ENCODE measurements at regions not wholly inside any gene's neighbourhood (a gene's known extent, or its start where the extent isn't known, plus 50 kb on each side); places are given as distances from the start of the nearest gene placed in this dataset.

- TF ChIP-seq CTCF (IDR thresholded peaks at IDR 0.05), result no peak
- ATAC-seq, result no peak
- Histone ChIP-seq H3K4me1 (no peaks in the 10 kb centered on the region), H3K4me3 (no peak overlapping the region), H3K27me3 (no peaks in the 10 kb centered on the region), H3K36me3 (no peaks in the 10 kb centered on the region), H3K9me3 (no peaks in the 10 kb centered on the region), H3K27ac (no peak overlapping the region)
- no peak for DNase-seq
- intact Hi-C loops (cut with DNase I), result no loop called here
Observed at GRCh38 chr4:112731715-112732114, 94.8 kb downstream of the LARP7 start.

GRCh38 chr4:112732142-112732541 lies 95.2 kb downstream of the LARP7 start:
- intact Hi-C loops (cut with DNase I), result no loop called here
- no peak for TF ChIP-seq CTCF (IDR thresholded peaks at IDR 0.05)
- Histone ChIP-seq H3K4me3 (no peak overlapping the region), H3K9me3 (no peaks in the 10 kb centered on the region), H3K27me3 (no peaks in the 10 kb centered on the region), H3K36me3 (no peaks in the 10 kb centered on the region), H3K27ac (no peak overlapping the region), H3K4me1 (no peaks in the 10 kb centered on the region)
- DNase-seq, result no peak
- ATAC-seq, result no peak

GRCh38 chr4:112735474-112735951 lies 98.6 kb downstream of the LARP7 start:
- TF ChIP-seq CTCF (IDR thresholded peaks at IDR 0.05), result no peak
- Histone ChIP-seq H3K4me3 (no peak overlapping the region), H3K27me3 (no peaks in the 10 kb centered on the region), H3K36me3 (no peaks in the 10 kb centered on the region), H3K4me1 (no peaks in the 10 kb centered on the region), H3K27ac (no peak overlapping the region), H3K9me3 (no peaks in the 10 kb centered on the region)
- intact Hi-C loops (cut with DNase I), result no loop called here
- DNase-seq (no peak), ATAC-seq (no peak)

- no peak for ATAC-seq
- TF ChIP-seq CTCF (IDR thresholded peaks at IDR 0.05), result no peak
- no peaks in the 10 kb centered on the region for H3K9me3 ChIP-seq
- intact Hi-C loops (cut with DNase I), result no loop called here
- H3K27me3 ChIP-seq, result no peaks in the 10 kb centered on the region
- no peak for DNase-seq
- H3K27ac ChIP-seq, result no peak overlapping the region
- no peaks in the 10 kb centered on the region for H3K4me1 ChIP-seq
- no peaks in the 10 kb centered on the region for H3K36me3 ChIP-seq
- no peak overlapping the region for H3K4me3 ChIP-seq
Observed at GRCh38 chr4:112736718-112737135, 99.8 kb downstream of the LARP7 start.

- H3K27me3 ChIP-seq, result no peaks in the 10 kb centered on the region
- no peaks in the 10 kb centered on the region for H3K36me3 ChIP-seq
- H3K27ac ChIP-seq, result no peak overlapping the region
- DNase-seq (no peak), ATAC-seq (no peak)
- no peaks in the 10 kb centered on the region for H3K9me3 ChIP-seq
- intact Hi-C loops (cut with DNase I), result no loop called here
- H3K4me1 ChIP-seq, result no peaks in the 10 kb centered on the region
- H3K4me3 ChIP-seq, result no peak overlapping the region
- no peak for TF ChIP-seq CTCF (IDR thresholded peaks at IDR 0.05)
Observed at GRCh38 chr4:112739442-112739841, 102.5 kb downstream of the LARP7 start.

- H3K4me3 ChIP-seq, result no peak overlapping the region
- H3K4me1 ChIP-seq, result no peaks in the 10 kb centered on the region
- H3K9me3 ChIP-seq, result no peaks in the 10 kb centered on the region
- TF ChIP-seq CTCF (IDR thresholded peaks at IDR 0.05), result no peak
- ATAC-seq (no peak), DNase-seq (no peak)
- H3K27ac ChIP-seq, result no peak overlapping the region
- H3K36me3 ChIP-seq, result no peaks in the 10 kb centered on the region
- intact Hi-C loops (cut with DNase I), result no loop called here
- no peaks in the 10 kb centered on the region for H3K27me3 ChIP-seq
Observed at GRCh38 chr4:112747036-112747435, 110.1 kb downstream of the LARP7 start.

Data from upper lobe of right lung (tissue), 1 donor.